ENCODE measurements at regions not wholly inside any gene's neighbourhood (a gene's known extent, or its start where the extent isn't known, plus 50 kb on each side); places are given as distances from the start of the nearest gene placed in this dataset.
A peak's percentile ranks its signal among the peaks of the same experiment; 100 is the strongest.

DNA sequence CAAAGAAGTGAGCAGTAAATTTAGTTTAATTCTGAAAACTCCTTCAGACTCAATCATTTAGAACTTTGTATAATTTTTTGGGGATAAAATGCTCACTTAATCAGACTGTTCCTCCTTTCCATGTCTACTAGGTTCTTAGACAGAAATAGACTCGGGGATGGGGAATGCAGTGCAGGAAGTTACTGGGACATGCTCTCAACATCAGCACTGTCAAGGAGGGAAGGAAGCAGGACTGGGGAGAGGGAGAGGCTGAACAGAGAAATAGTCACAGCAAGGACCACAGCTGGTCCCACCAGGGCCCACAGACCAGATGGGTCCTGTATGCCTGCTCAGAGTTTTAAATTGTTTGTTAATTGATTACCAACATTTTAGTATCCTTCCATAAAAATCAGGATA lies 310.1 kb upstream of the MSX2 start:
- DNase-seq = no peak

DNA sequence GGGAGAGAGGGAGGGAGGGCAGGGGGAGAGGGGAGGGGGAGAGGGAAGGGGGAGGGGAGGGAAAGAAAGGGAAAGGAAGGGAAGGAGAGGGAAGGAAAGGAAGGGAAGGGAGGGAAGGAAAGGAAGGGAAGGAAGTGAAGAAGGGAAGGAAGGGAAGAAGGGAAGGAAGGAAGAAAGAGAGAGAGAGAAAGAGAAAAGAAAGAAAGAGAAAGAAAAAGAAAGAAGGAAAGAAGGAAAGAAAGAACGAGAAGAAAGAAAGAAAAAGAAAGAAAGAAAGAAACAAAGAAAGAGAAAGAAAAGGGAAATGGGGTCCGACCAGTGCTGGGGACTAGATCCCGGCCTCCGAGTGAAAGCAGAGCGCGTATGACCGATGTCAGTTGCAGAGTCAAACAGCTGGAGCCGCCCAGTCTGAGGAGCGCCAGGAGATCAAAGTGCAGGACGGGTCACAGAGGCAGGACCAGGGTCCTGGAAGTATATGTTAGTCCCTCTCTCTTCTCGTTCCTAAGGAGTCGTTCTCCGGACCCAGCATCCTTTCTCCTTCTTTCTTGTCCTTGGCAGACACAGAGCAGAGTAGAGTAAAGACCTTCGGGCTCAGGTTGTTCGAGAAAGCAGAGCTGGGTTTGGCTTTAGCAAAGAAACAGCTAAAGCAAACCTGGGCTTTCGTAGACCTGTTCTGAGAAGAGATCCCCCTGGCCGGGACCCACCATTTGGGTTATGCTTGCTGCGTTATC lies 305.4 kb upstream of the MSX2 start:
- DNase-seq = no peak

DNA sequence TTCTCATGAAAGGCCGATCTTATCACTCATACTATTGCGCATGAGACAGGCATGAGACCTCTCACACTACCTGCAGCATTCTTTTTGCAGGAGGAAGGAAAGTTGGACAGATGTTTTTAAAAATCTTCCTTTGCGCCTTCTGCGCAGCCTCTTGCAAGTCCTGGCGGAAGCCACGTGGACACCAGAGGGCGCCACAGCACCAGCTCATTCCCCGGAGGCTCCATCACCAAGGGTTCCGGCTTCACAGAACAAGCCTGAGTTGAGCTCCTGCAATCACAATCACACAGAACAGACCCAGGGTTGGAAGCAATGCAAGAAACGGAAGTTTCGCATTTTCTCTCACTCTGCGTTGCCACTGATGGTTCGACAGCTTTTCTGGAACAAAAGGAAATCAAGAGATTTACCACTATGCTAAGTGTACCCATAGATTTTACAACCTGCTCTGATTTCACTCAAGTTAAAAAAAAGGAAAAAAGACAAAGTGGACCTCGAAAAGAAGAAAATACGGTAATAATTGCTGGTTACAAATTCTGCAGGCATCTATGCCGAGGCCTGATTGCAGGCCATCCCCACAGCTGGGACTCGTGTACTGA lies 304.7 kb upstream of the MSX2 start:
- DNase-seq = peak; percentile 70

DNA sequence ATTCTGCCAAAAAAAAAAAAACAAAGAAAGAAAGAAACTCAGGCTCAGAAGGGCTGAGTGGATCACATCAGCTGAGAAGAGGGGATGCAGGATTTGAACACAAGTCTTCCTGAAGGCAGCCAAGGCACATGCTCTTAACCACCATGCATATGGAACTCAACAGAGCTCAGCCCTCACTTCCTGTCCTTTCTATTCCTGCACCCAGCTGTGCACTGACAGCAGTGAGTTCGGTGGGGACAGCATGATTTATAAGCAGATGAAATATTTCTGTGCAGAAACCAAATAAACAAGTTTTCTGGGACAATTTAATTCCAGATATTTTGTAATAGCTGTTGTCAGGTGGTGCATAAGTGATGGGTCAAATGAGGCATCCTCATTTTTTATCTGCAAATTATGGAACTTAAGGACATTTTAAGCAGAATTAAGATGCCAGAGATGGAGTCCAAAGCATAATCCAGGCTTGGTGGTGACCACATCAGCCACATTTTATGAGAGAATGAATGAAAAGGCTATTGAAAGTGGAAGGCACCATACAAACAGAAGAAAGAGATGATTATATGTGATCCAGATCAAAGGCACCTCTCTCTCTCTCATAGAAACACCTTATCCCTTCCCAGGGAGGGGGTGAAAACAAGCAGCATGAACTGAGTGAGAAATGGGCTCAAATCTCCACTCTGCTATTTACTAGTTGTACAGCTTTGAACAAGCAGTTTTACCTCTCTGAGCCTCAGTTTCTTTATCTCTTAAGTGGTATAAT lies 303.6 kb upstream of the MSX2 start:
- no peak for DNase-seq

DNA sequence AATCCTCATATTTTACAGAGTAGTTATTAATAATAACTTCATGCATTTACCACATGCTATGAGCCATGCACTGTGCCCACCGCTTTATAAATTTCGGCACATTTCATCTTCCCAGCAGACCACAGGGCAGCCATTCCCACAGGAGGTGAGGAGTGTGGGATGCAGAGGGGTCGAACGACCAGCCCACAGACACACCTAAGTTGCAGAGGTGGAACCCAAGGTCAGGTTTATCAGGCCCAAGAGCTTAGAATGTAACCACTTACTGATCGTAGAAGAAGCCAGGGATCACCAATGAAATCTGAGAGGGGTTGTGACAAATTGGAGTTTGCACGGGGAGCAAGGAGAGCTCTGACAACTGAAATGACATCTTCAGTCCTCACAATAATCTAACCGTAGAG lies 303.0 kb upstream of the MSX2 start:
- DNase-seq = no peak

DNA sequence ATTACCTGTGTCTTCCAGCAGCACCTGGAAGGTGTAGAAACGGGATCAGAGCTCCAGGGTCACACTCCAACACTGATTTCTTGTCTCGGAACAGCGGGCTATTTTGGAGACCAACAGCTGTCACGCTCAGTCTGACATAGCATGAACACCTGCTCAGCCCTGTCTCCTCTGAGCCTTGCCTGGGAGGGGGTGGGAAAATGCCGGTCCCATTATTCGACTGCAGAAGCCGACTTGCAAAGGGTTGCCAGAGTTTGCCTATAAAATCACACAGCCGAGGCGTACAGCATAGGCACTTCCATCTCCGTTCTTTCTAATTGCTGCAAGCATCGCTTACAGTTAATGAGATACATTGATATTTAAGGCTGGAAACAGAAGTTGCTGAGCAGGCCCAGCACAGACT lies 300.8 kb upstream of the MSX2 start:
- no peak for DNase-seq

DNA sequence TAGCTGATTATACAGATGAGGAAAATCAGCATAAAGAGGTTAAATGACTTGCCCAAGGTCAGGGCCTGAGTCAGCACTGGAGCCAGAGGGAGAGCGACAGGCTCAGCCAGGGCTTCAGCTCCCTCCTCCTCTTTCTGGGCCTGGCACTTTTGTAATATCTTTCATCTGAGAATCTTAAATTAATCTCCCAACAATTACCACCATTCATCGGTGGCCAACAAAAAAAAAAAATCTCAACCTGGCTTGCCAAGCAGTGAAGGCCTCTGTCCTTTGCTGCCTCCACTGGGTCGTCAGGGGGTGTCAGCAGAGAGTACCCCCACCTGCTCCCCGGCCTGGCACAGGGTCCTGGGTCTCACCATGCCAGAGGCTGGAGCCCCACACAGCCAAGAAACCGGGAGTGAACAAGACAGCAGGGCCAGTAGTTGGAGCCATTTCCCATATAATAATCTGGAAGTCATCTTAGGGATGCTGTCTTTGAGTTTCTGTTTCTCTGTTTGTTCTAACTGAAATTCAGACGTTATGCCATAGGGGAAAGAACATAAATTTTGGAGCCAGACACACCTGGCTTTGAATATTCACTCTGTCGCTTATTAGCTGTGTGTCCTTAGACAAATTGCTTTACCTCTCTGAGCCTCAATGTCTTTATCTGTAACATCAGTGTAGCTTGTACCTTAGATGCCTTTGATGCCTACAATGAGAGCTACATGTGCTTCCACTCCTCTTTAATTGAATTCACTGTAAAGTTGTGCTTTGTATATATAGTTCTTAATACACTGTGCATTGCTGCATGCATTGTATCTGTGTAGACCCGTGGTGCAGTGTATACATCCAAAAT lies 299.9 kb upstream of the MSX2 start:
- DNase-seq = no peak

DNA sequence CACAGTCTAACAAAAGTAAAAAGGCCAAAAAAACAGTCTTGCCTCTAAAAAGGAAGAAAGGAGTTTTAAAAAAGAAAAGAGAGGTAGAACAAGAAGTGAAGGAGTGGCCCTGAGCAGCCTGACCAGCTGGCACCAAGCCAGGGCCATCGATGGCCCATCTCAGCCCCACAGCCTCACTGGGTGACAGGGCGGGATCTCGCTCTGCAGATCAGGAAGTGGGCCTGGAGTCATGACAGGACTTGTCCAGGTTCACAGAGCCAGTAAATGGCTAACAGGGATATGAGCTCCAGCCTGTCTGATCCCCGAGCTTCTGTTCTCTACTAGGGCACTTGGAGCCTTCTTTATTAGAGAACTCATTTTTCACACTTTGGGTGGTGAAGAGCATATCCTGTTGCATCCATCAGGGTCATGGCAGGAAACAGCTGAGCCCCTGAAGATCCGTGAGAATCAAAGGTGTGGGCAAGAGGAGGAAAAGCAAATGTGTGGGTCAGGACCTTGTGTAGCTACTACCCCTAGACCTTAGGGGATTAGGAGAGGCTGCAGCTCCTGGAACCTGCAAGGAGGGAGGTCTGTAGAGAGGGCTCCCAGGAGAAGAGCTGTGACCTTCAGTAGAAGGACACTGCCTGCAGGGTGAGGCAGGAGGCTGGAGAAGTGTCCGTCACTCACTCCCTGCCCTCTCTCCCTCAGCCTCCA lies 299.0 kb upstream of the MSX2 start:
- DNase-seq = no peak

DNA sequence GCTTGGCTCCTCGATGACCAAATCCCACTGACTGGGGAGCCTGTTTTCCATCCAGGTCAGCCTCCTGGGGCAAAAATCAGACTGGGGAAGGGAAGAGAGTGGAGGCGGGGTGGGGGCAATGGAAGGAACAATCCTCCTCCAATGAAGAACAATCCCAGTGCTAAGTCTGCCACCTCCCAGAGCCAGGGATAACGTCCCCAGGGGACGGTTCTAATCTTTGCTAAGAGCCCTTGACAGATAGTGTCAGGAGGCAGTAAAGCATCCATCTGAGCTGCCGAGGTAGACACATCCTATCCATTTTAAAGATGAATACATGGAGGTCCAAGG lies 298.5 kb upstream of the MSX2 start:
- no peak for DNase-seq

DNA sequence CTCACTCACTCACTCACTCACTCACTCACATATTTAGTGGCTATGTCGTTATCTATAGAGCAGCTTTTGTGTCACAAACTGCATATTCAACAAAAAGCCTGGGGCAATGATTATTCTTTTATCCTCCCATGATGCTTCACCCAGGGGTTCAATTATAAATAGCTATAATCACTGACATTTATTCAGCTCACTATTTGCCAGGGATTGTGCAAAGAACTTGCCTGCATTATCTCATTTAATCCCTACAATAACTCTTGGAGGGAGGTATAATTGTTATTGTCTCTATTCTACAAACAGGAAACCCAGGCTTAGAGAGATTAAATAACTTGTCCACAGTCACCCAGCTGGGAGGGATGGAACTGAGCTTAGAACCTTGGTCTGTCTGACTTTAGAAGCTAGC lies 298.0 kb upstream of the MSX2 start:
- DNase-seq = no peak

DNA sequence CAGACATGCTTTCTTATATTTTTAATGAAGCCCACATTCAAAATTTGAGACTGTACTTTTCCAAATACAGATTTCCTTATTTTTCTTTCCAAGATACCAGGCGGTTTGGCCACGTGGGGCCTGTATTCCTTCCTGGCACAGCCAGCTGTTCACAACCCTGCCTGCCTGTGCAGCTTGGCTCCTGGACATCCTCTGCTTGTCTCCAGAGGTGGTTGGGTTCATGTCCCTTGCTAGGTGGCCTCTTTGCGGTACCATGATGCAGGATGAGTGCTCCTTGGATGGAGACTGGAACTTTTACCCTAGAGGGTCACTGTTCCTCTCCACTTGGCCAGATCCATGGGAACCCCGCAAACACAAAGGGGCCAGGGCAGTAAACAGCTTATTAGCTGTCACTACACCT lies 297.5 kb upstream of the MSX2 start:
- DNase-seq = no peak

DNA sequence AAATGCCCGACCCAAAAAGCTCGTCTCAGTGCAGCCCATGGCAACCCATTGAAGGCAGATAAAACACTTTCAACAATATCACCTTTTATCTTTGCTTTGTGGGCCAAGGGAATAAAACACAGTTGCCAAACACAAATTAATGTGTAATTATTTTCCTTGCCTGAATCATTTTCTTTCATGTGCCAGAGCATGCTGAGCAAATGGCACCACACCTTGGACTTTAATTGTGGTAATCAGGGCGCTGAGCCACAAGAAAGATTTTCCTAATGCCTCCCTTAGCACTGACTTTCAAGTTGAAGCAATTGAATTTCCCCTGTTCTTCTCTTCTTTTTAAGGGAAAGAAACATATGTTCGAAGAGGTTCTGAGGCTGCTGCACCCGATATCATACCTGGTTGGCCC lies 297.1 kb upstream of the MSX2 start:
- DNase-seq = no peak

DNA sequence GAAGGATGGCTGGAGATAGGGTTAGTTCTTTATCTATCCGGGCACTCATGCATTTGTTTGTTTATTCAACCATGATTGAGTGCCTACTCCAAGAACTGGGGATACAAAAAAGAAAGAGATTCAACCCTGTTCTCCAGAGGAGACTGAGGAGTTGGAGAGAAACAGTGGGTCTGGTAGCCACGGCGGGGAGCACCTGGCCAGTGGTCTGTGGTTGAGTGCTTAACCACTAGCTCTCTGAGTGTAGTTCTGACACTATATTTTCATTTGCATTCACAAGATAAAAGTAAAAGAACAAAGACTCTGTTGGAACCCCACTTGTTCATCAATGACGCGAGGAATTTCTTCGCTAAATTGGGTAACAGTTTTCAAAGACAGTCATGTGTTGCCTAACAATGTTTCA lies 295.5 kb upstream of the MSX2 start:
- DNase-seq = no peak

DNA sequence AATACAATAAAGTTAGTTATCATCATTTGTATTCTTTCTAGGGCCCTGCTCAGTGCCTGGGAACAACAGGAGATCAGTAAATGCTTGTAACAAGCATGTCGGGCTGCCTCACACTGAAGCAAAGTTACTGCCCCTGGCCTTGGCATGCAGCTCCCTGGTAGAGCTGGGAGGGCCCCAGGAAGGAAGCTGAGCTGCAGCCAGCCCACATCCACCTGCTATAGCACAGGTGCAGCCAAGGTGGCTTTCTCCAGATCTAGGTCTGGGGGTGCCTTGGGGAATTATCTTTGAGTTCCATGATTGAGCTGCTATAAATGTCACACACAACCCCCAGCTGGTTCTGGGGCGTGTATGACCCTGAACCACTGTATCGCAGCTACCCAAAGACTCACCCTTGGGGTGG lies 293.4 kb upstream of the MSX2 start:
- DNase-seq = no peak

DNA sequence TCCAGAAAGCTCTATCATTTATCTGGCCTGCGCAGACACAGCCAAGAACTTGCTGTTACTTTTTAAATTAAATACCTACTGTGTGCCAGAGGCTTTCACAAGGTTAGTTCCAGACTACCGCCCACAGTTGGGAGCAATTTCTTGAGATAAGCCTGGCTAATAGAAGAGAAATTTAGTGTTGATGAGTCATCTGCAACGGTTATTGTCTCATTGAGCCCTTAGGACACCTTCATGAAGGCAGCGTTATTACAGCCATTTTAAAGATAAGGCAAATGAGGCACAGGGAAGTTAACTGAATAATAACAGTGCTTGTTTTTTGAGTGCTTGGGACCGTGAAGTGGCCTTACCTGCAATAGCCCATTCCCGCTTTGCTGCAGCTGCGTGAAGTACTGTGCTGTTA lies 292.9 kb upstream of the MSX2 start:
- no peak for DNase-seq

DNA sequence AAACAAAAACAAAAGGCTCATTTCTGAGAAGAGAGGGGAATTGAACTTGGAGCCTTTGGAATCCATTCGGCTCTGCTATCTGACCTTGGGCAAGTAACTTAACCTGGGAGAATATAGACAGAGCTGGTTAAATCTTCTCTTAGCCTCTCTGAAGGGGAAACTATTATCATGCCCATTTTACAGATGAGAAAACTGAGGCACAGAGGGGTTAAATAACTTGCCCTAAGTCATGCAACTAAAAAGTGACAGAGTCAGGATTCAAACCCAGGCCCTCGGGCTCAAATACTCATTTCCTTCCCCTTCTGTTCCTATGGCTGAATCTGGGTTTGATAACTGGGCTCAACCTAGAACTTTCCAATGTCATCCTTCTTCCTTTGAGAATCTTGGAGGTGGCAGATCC lies 291.3 kb upstream of the MSX2 start:
- no peak for DNase-seq

DNA sequence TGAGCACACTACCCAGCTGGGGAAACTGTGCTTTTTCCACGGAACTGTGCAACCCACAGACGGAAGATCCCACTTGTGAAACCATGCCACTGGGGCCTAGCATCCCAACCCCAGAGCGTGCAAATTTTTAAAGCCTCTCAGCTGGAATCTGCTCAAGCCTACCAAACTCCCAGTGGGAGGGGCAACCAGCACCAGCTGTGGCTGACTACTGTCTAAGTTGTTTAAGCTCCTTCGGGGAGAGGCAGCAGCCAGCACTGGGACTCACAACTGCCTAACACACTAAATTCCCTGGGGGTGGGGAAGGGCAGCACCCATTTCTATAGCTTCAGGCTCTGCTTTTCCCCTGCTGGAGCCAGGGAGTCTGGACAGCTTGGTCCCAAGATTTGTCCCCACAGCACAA lies 287.6 kb upstream of the MSX2 start:
- DNase-seq = no peak

DNA sequence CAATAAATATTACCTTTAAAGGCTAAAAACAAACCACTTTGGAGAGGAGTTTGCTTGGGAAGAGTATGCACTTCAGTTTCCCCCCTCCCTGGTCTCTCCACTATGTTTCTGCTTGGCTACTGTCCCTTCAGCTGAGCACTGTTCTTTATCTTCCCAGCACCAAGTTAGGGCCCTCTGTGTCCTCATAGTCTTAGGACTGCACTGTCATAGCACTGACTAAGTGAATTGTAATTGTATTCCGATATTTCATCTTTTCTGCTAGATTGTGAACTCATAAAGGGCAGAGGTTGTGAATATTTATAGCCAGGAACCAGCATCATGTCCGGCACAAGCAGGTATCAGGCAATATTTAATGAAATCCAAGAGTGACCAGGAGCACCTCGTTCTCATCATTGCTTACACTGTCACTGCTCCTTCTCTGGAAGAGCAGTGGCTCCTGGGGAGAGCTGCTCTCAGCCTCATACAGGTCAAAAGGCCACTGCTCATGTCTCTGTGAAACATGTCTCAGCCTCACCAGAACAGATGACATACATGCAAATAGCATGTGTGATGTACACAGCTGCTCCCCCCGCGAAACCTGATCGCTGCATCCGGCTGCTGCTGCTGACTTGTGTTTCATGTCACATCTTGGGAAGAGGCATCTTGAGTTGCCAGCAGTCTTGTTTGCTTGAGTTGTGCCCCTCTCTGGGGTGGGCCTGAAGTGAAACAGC lies 279.7 kb upstream of the MSX2 start:
- DNase-seq = no peak

DNA sequence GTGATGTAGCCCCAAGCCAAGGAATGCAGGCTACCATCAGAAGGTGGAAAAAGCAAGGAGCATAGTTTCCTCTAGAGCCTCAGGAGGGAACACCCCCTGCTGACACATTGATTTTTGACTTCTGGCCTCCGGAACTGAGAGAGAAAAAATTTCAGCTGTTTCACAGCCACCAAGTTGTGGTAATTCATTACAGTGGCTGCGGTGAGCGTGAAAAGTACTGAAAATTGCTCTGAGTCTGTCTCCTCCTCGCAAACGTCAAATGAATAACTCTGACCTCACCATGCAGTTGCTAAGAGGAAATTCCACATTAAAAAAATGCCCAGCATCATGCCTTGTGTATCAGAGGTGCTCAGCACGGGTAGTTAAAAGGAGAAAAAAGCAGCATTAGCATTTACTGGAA lies 277.9 kb upstream of the MSX2 start:
- no peak for DNase-seq

DNA sequence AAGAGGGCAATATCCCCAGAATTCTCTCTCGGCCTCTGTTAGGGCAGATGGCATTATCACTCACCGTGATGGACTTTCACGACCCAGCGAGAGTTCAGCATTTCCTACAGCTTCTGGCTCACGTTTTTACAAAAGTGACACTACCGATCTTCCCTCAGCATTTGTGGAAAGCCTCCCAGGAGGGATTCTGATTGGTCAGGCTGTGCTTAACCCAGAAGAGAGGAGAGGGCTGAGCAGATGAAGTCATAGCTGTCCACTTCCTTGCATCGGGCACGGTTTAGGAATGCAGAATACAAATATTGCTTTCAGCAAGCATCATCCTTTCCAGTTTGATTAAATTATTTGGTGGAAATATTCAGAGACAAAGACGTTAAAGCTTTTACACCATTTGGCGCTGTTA lies 277.4 kb upstream of the MSX2 start:
- DNase-seq = no peak

DNA sequence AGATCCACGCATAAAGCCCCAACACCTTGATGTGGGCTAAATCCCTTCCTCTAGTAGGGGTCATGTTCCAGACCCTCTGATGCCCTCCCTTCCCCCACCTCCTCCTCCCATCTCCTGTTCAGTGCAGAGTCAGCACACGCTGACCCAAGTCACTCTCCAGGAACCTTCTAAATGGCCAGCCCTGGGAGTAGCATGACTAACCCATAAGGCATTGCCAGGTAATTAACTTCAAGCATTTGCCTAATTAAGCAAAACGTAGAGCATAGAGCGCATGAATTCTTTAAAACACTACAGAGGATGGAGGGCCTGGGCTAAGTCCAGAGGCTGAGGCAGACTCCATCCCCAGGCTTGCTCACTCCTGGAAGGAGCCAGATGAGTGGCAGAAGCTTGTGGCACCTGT lies 276.3 kb upstream of the MSX2 start:
- no peak for DNase-seq

DNA sequence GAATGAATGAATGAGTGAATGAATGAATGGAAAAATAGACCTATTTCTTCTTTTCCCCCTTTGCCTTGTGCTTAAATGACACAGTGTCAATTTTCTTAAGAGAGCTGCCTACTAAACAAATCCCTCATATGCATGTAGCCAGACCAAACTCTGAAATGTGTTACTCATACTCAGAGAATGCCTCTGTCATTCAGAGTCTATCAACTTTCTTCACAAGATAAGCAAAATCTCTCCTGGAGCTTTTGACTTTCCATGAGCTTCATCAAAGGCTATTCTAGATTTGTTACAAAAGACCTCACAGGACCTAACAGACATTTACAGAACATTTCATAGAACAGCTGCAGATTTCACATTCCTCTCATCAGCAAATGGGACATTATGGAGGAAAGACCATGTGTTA lies 275.7 kb upstream of the MSX2 start:
- DNase-seq = no peak

All from activated effector memory CD4-positive, alpha-beta T cell treated with Interleukin-2 at 50 U/mL for 16 hours (primary cell).